Motor neuron (in vitro differentiated cells): ENCODE measurements at regions not wholly inside any gene's neighbourhood (a gene's known extent, or its start where the extent isn't known, plus 50 kb on each side); places are given as distances from the start of the nearest gene placed in this dataset.
A peak's percentile ranks its signal among the peaks of the same experiment; 100 is the strongest.
"Not testable (repeated sequence)": the region's sequence is repeated elsewhere in the genome, so short reads cannot be mapped to it uniquely, and the experiment has no call there.

Experiments used
- ATAC-seq, 8 experiments: fragments of 200-7000 bp; cut with Tn5 transposase; replicated peaks in 6 of 8; 2 replicates each; pipeline ENCODE4 v1.8.0; 2021; ENCODE audit warnings: mild to moderate bottlenecking in 8 of 8, moderate library complexity in 8 of 8
- H3K27ac ChIP-seq, 2 donors: fragments of 250-450 bp; sonication (Bioruptor Pico); 2 replicates each; pipeline ENCODE4 v1.9.0; 2021; ENCODE audit warnings: antibody characterized with exemption in 2 of 2, mild to moderate bottlenecking in 2 of 2, moderate library complexity in 1 of 2
- H3K4me1 ChIP-seq, 2 donors: fragments of 250-450 bp; sonication (Bioruptor Pico); replicated peaks in 1 of 2; 2 replicates each; pipeline ENCODE4 v1.6.1; 2021; ENCODE audit warnings: antibody characterized with exemption in 2 of 2, mild to moderate bottlenecking in 2 of 2, moderate library complexity in 1 of 2
- H3K4me3 ChIP-seq, 5 donors: fragments of 250-450 bp; sonication (Bioruptor Pico); 2 replicates each; pipeline ENCODE4 v1.9.0; 2021; ENCODE audit warnings: antibody characterized with exemption in 5 of 5, mild to moderate bottlenecking in 5 of 5, moderate library complexity in 4 of 5
- WGBS, 10 experiments: fragments of 450-650 bp; shearing (Covaris generic); methylation state at CpG; one replicate each; pipeline ENCODE4 v1.0.0; 2022; 5-methylcytosine and 5-hydroxymethylcytosine counted together
- in situ Hi-C, 9 experiments: fragments of 400-800 bp; cut with MboI; loops; one replicate each; pipeline ENCODE4 v1.15.0; 2021; ENCODE audit warnings: low sequenced_read_pairs in 9 of 9, low pct_unique_long_range_greater_than_20kb in 2 of 9; ENCODE audit not compliant: unreplicated experiment in 9 of 9

DNA sequence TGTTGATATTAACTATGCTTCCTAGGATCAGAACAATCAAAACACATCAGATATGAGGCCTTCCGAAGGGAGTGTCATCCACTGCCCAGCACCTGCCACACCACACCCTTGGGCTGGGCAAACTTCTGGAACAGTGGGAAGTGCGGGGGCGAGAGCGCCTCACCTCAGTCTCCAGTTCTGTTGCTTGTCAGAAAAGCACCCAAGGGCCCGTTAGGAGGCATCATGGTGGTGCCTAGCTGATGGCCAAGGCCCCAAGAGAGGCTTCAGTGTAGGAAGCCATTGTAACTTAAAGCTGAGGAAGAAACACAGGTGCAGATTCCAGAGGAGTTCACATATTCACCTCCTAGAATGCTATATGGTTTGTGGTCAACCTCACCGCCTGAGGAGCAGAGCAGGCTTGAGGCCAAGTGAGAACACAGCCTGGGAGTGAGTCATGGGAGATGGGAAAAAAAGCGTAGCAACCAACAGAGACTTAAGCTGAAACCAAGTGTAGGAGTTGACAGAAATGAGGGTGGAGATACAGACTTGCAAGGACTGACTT lies 85.1 kb upstream of the ATL2 start:
- Histone ChIP-seq H3K27ac (no peak overlapping the region), H3K4me3 (no peak overlapping the region), H3K4me1 (no peaks in the 10 kb centered on the region)
- in situ Hi-C loops, result no loop called here
- peak in 3 of 8 experiments; percentile 79 to 99 (median 99) for ATAC-seq
- 20 to 100% (median 76%) methylated on average over 1 to 5 of the region's 7 CpGs; no CpG with 5 or more reads in 2 of the 10 experiments for WGBS, 10 experiments

DNA sequence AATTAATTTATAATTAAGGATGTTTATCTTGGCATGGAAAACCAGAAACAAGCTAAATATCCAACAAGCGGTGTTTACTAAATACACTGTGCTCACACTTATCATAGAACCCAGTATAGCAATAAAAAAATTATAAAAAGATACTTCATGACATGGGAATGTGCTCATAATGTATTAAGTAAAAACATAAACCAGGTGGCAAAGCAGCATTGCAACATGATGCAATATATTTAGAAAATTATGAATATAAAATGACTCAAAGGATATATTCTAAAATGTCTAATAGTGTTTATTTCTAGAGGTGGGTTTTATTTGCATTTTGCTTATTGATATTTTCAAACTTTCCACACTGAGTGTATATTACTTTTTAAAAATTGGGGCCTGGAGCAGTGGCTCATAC lies 84.4 kb upstream of the ATL2 start:
- in situ Hi-C loops, result no loop called here
- Histone ChIP-seq H3K4me3 (no peak overlapping the region), H3K27ac (no peak overlapping the region), H3K4me1 (no peaks in the 10 kb centered on the region)
- WGBS, 10 experiments, result 71 to 100% (median 92%) methylated on average over 1 of the region's 1 CpG; no CpG with 5 or more reads in 2 of the 10 experiments
- no peak for ATAC-seq

DNA sequence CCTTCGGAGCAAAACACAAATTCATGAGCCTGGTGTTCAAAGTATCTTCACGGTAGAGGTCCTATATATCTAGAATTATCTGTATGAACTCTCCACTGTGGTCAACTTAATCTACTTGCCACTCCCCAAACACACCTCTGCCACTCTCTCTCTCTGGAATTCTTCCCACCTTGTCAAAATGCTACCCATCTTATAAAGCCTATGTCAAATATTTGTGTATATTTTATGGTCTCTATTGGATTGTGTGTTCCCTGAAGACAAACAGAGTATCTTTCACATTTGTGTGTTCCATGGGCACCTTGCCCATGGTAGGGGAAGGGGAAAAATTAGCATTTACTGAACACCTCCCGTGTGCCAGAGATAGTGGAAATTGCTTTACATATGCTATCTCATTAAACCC lies 83.2 kb upstream of the ATL2 start:
- Histone ChIP-seq H3K27ac (no peak overlapping the region), H3K4me1 (no peaks in the 10 kb centered on the region), H3K4me3 (no peak overlapping the region)
- WGBS, 10 experiments, result 13 to 80% (median 64%) methylated on average over 1 to 2 of the region's 3 CpGs; no CpG with 5 or more reads in 3 of the 10 experiments
- in situ Hi-C loops, result no loop called here
- ATAC-seq, result no peak

DNA sequence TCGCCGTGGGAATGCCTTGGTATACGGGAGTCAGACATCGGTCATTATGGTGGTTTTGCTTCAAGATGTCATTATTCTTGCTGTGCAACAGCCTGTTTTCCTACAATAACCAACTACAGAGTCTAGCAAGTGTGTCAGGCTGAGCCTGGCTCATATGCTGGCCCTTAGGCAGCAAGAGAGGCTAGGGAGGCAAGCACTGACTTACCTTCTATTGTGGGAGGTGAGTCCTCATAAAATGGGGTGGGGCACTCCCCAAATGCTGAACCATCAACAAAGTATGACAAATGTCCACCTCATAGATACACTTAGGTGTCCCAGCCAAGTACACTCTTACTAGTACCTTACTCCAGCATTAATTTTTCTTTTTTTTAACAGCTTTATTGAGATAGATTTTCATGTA lies 77.0 kb upstream of the ATL2 start:
- no peak overlapping the region for H3K4me3 ChIP-seq
- ATAC-seq, result no peak
- no peak overlapping the region for H3K27ac ChIP-seq
- 60 to 100% (median 92%) methylated on average over 1 to 4 of the region's 4 CpGs; no CpG with 5 or more reads in 5 of the 10 experiments for WGBS, 10 experiments
- no peaks in the 10 kb centered on the region for H3K4me1 ChIP-seq
- in situ Hi-C loops, result no loop called here

DNA sequence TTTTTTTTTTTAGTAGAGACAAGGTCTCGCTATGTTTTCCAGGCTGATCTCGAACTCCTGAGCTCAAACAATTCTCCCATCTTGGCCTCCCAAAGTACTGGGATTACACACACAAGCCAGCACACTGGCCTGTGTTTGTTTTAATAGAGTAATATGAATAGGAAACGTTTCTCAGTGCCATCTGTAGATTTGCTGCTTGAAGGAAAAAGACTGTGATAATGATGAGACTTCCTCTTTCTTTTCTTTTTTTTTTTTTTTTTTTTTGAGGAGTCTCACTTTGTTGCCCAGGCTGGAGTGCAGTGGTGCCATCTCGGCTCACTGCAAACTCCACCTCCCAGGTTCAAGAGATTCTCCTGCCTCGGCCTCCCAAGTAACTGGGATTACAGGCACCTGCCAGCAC lies 74.7 kb upstream of the ATL2 start:
- H3K27ac ChIP-seq, ATAC-seq, in situ Hi-C loops, H3K4me3 ChIP-seq, H3K4me1 ChIP-seq: not testable (repeated sequence)
- 17 to 100% (median 62%) methylated on average over 1 to 4 of the region's 5 CpGs; no CpG with 5 or more reads in 1 of the 10 experiments for WGBS, 10 experiments

DNA sequence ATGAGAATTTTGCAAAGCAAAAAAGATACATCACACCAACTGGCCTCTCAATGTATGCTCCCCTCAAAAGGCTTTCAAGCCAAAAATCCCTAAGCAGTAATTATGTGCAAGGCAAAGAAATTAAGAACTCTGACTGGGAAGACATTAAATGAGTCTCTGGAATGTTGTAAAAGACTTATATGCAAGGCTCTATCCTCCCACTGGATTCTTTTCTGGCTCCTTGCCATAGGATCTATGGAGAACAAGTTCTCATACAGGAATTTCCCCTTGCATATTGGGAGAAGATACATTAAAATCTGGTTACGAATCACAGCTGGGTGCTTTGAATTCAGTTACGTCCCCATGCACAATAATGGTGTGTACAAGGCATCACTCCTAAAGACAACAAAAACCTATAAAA lies 73.4 kb upstream of the ATL2 start:
- in situ Hi-C loops, result no loop called here
- H3K27ac ChIP-seq, result no peak overlapping the region
- H3K4me1 ChIP-seq, result no peaks in the 10 kb centered on the region
- ATAC-seq, result peak in 1 of 8 experiments; percentile 85
- H3K4me3 ChIP-seq, result no peak overlapping the region
- WGBS, 10 experiments, result 0 to 100% (median 35%) methylated on average over 1 to 2 of the region's 2 CpGs; no CpG with 5 or more reads in 4 of the 10 experiments

DNA sequence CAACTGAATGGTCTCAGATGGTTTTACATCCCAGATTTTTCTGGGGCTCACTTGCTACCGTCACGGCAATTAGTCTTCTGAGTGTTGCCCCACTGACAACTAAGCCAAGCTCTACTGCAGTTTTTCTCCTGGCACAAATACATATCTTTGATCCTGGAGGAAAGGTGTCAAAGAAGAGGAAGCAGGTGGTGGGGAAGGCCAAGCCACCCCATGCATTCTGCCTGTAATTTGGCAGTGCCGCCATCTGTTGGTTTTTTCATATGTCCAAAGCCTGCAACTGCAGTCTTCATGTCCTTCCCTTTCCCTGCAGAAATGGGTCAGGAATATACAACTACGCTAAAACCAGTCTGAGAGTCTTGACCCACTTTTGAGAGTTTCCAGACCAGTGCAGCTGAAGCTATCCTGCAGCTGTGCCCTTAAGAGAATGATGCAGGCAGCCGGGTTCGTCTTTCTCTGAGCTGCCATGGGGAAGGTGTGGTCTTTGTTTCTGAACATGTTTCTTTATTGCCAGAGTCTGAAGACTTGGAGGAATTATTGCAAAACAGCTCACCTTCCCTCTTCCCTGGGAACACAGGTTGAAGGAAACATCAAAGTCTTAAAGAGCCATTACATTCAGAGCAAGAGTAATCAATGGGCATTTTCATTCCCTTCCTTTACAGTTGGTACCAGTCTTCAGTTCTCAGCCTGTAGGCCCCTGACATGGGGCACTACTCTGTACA lies 71.8 kb upstream of the ATL2 start:
- H3K27ac ChIP-seq, result no peak overlapping the region
- ATAC-seq, result no peak
- no peak overlapping the region for H3K4me3 ChIP-seq
- WGBS, 10 experiments, result 50 to 96% (median 81%) methylated on average over 1 to 6 of the region's 6 CpGs; no CpG with 5 or more reads in 2 of the 10 experiments
- peaks cover 0 to 3% of the 10 kb centered on the region in 2 donors for H3K4me1 ChIP-seq
- in situ Hi-C loops, result no loop called here

DNA sequence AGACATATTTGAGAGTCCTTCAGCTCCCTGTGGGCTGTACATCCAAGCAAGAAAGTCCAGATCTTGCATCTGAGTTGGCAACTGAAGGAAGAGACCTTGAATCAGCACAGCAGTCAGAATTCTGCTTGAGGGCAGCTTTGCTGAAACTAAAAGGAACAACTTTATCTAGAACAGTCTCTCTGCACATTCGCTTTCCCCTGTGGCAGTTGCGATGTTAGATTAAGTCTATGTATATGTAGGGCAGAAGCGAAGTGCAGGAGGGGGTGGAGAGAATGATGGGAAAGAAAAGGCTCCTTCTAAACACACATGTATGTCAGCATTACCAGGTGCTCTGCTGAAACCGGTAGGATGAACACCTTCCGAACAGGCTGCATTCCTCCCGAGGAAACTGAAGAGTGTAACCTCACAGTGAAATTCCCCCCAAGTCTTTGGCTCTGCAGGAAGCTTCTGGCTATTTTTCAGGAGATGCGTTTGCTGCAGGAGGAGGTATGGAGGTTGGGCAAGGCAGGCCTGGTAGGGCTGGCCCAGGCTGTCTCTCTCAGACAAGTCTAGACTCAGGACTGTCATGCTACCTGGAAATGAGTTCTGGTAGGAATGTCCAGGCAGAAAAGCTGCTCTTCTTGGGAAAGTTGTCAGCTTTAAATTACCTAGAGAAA lies 70.0 kb upstream of the ATL2 start:
- Histone ChIP-seq H3K4me1 (peaks cover 4 to 9% of the 10 kb centered on the region in 2 donors), H3K27ac (no peak overlapping the region), H3K4me3 (no peak overlapping the region)
- in situ Hi-C loops, result no loop called here
- WGBS, 10 experiments, result 0 to 89% (median 74%) methylated on average over 1 to 6 of the region's 7 CpGs; no CpG with 5 or more reads in 2 of the 10 experiments
- ATAC-seq, result peak in 1 of 8 experiments; percentile 4

DNA sequence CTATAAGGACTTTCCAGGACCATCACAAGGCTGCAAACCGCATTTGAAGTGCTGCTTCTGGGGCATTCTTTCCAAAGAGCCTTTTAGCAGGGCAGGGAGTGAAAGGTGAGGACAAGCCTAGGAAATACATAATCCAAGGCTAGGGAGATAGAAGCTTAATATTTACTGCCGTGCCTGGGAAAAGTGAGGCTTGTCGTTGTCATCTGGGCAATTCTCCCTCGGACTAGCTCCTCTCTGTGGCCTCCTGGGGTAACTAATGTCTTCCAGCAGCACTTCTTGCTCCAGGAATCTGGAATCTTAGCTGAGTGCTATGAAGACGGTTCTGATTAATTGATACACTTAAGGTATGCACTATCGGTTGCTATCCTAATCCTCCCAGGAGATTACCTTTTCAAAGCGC lies 69.3 kb upstream of the ATL2 start:
- 23 to 80% (median 61%) methylated on average over 1 to 7 of the region's 7 CpGs; no CpG with 5 or more reads in 3 of the 10 experiments for WGBS, 10 experiments
- ATAC-seq, result peak in 5 of 8 experiments; percentile 16 to 38 (median 27)
- H3K4me1 ChIP-seq, result peaks cover 4 to 10% of the 10 kb centered on the region in 2 donors
- H3K4me3 ChIP-seq, result no peak overlapping the region
- H3K27ac ChIP-seq, result no peak overlapping the region
- in situ Hi-C loops, result no loop called here

DNA sequence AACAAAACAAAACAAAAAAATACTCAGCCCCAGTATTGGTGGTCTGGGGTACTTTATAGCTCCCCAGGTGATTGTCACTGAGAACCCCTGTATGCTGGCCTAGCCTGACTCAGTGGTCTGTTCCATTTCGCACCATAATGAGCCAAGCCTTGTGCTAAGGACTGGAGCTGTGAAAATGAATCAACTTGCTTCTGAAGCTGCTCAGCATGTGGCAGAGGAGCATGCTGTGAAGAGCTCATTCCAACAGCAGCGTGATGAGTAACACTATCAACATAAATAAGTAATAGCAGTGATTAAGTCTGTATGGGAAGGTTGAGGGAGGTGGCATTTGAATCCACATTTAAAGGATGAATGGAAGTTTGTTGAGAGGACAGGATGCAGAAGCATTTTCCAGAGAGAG lies 67.2 kb upstream of the ATL2 start:
- Histone ChIP-seq H3K27ac (no peak overlapping the region), H3K4me3 (no peak overlapping the region), H3K4me1 (peaks cover 4 to 10% of the 10 kb centered on the region in 2 donors)
- in situ Hi-C loops, result no loop called here
- 0 to 71% (median 36%) methylated on average over 1 to 2 of the region's 2 CpGs; no CpG with 5 or more reads in 3 of the 10 experiments for WGBS, 10 experiments
- ATAC-seq, result peak in 4 of 8 experiments; percentile 48 to 95 (median 75)

DNA sequence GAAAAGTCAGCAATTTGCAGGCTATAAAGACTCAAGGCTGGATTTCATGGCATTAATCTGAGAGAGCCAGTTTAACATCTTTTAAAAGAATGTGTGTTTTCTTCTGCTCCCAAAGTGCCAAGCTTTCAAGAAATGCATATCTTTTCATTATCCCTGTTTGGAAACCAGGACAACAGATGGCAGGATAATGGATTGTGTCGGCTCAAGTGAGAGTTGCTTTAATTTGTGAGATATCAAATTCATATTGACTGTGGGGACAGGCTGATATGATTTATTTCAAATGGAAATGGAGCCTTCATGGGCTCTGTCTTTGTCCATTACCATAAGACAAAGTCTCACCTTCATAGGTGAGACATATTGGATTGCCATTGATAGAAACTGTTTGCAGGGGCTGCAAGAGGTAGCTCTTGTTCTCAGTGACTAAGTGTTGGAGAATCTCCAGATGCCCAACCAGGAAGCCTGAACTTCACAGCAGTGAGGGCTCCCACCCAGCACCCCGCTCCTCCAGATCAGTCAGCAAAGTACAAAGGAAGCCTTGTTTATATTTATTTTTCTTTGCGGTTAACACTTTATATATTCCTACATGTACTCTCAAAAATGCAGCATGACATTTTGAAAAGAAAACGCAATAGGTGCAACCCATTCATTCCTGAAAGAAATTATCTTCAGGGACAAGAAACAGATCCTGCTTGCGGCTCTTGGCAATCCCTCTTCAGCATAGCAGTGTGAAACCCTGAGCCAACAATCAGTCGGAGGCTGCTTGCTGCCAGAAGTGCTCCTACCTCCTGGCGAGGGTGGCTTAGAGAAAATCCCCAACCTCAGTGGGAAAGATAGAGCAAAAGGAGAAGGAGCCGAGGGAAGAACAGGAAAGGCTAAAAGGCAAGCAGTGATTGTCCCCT lies 65.8 kb upstream of the ATL2 start:
- in situ Hi-C loops, result no loop called here
- 8 to 100% (median 69%) methylated on average over 1 to 8 of the region's 8 CpGs; no CpG with 5 or more reads in 2 of the 10 experiments for WGBS, 10 experiments
- H3K4me3 ChIP-seq, result no peak overlapping the region
- H3K27ac ChIP-seq, result no peak overlapping the region
- ATAC-seq, result peak in 2 of 8 experiments; percentile 17 to 25
- peaks cover 4 to 10% of the 10 kb centered on the region in 2 donors for H3K4me1 ChIP-seq

DNA sequence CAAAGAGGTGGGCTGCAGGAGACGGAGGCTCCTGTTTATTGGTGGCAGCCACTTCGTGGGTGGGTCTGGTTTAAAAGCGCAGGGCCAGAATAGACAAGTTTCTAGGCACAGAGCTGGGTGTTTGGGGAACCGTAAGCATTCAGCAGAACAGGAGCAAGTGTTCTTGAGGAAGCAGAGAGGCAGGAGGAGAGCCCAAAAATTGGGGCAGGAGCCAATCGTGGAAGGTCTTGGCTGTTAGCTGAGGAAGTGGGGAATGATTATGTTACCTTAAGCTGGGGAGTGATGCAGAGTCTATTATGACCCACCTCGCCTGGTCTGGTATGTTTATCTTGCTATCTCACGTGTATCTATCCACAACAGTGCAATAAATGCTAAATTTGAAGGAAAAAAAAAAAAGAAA lies 64.3 kb upstream of the ATL2 start:
- 55 to 100% (median 79%) methylated on average over 1 to 7 of the region's 7 CpGs; no CpG with 5 or more reads in 1 of the 10 experiments for WGBS, 10 experiments
- peaks cover 4 to 10% of the 10 kb centered on the region in 2 donors for H3K4me1 ChIP-seq
- in situ Hi-C loops, result no loop called here
- no peak overlapping the region for H3K4me3 ChIP-seq
- H3K27ac ChIP-seq, result no peak overlapping the region
- ATAC-seq, result no peak
